ENCODE measurements at regions not wholly inside any gene's neighbourhood (a gene's known extent, or its start where the extent isn't known, plus 50 kb on each side); places are given as distances from the start of the nearest gene placed in this dataset.
"Not testable (repeated sequence)": the region's sequence is repeated elsewhere in the genome, so short reads cannot be mapped to it uniquely, and the experiment has no call there.

- DNase-seq (ENCODE audit: insufficient read length, low spot score) (no peak), FAIRE-seq (no peak)
Measured at GRCh38 chr10:125554753-125555152, 128.2 kb downstream of the TEX36 start.

GRCh38 chr10:125554016-125554703, 128.8 kb downstream of the TEX36 start:
- no peak for FAIRE-seq
- DNase-seq (ENCODE audit: insufficient read length, low spot score) = no peak

GRCh38 chr10:125553091-125553490, 129.9 kb downstream of the TEX36 start:
- FAIRE-seq = no peak

GRCh38 chr10:125551247-125551646, 131.7 kb downstream of the TEX36 start:
- FAIRE-seq (no peak), DNase-seq (ENCODE audit: insufficient read length, low spot score) (no peak)

More at GRCh38 chr10:125553091-125553490, 129.9 kb downstream of the TEX36 start:
- DNase-seq (ENCODE audit: insufficient read length, low spot score) = no peak

- FAIRE-seq (no peak), DNase-seq (ENCODE audit: insufficient read length, low spot score) (no peak)
Measured at GRCh38 chr10:125550362-125550761, 132.6 kb downstream of the TEX36 start.

GRCh38 chr10:125549653-125550052, 133.3 kb downstream of the TEX36 start:
- FAIRE-seq = no peak
- DNase-seq (ENCODE audit: insufficient read length, low spot score) = no peak

- no peak for FAIRE-seq
- DNase-seq (ENCODE audit: insufficient read length, low spot score) = no peak
Measured at GRCh38 chr10:125548878-125549277, 134.1 kb downstream of the TEX36 start.

GRCh38 chr10:125548356-125548755, 134.6 kb downstream of the TEX36 start:
- FAIRE-seq = no peak

GRCh38 chr10:125547010-125547650, 135.8 kb downstream of the TEX36 start:
- DNase-seq (ENCODE audit: insufficient read length, low spot score) (no peak), FAIRE-seq (no peak)

More at GRCh38 chr10:125548356-125548755, 134.6 kb downstream of the TEX36 start:
- no peak for DNase-seq (ENCODE audit: insufficient read length, low spot score)

- no peak for FAIRE-seq
- no peak for DNase-seq (ENCODE audit: insufficient read length, low spot score)
Measured at GRCh38 chr10:125543796-125544195, 139.2 kb downstream of the TEX36 start.

- FAIRE-seq (no peak), DNase-seq (ENCODE audit: insufficient read length, low spot score) (no peak)
Measured at GRCh38 chr10:125538947-125539731, 143.8 kb downstream of the TEX36 start.

GRCh38 chr10:125536236-125536635, 146.7 kb downstream of the TEX36 start:
- FAIRE-seq = no peak
- no peak for DNase-seq (ENCODE audit: insufficient read length, low spot score)

GRCh38 chr10:125535559-125535958, 147.4 kb downstream of the TEX36 start:
- no peak for FAIRE-seq

GRCh38 chr10:125534515-125534914, 148.4 kb downstream of the TEX36 start:
- no peak for DNase-seq (ENCODE audit: insufficient read length, low spot score)
- no peak for FAIRE-seq

More at GRCh38 chr10:125535559-125535958, 147.4 kb downstream of the TEX36 start:
- DNase-seq (ENCODE audit: insufficient read length, low spot score) = no peak

- FAIRE-seq (no peak), DNase-seq (ENCODE audit: insufficient read length, low spot score) (no peak)
Measured at GRCh38 chr10:125533866-125534265, 149.1 kb downstream of the TEX36 start.

- DNase-seq (ENCODE audit: insufficient read length, low spot score) = no peak
Measured at GRCh38 chr10:125531465-125531864, 151.5 kb downstream of the TEX36 start.

GRCh38 chr10:125523347-125523746, 159.6 kb downstream of the TEX36 start:
- no peak for FAIRE-seq
- DNase-seq (ENCODE audit: insufficient read length, low spot score) = no peak

More at GRCh38 chr10:125531465-125531864, 151.5 kb downstream of the TEX36 start:
- FAIRE-seq = no peak

GRCh38 chr10:125521721-125522680, 161.0 kb downstream of the TEX36 start:
- DNase-seq (ENCODE audit: insufficient read length, low spot score) = peak; percentile 8
- no peak for FAIRE-seq

- DNase-seq (ENCODE audit: insufficient read length, low spot score) = no peak
- FAIRE-seq = no peak
Measured at GRCh38 chr10:125520968-125521367, 162.0 kb downstream of the TEX36 start.

GRCh38 chr10:125518397-125518796, 164.6 kb downstream of the TEX36 start:
- not testable (repeated sequence) for FAIRE-seq; DNase-seq (ENCODE audit: insufficient read length, low spot score)

Measured in HTR-8/SVneo (cell line).